ENCODE measurements at regions not wholly inside any gene's neighbourhood (a gene's known extent, or its start where the extent isn't known, plus 50 kb on each side); places are given as distances from the start of the nearest gene placed in this dataset.
A peak's percentile ranks its signal among the peaks of the same experiment; 100 is the strongest.

GRCh38 chr2:236674646-236675045 lies 105.0 kb downstream of the ACKR3 start:
- TF ChIP-seq CTCF (IDR thresholded peaks at IDR 0.05; ENCODE audit: low read depth, low read length): no peak

GRCh38 chr2:236675051-236675450 lies 105.4 kb downstream of the ACKR3 start:
- Histone ChIP-seq H3K27me3 (no peaks in the 10 kb centered on the region), H3K36me3 (no peaks in the 10 kb centered on the region), H3K4me1 (ENCODE audit: low read depth) (no peaks in the 10 kb centered on the region), H3K4me3 (no peak overlapping the region), H3K27ac (no peak overlapping the region), H3K9me3 (ENCODE audit: low read depth) (no peaks in the 10 kb centered on the region)
- DNase-seq (ENCODE audit: low read depth in 1 of 2, low spot score in 1 of 2): peak in 1 of 2 donors; percentile 62
- no peak for TF ChIP-seq CTCF (IDR thresholded peaks at IDR 0.05; ENCODE audit: low read depth, low read length)

More at GRCh38 chr2:236674646-236675045, 105.0 kb downstream of the ACKR3 start:
- Histone ChIP-seq H3K27ac (no peak overlapping the region), H3K27me3 (no peaks in the 10 kb centered on the region), H3K9me3 (ENCODE audit: low read depth) (no peaks in the 10 kb centered on the region), H3K4me3 (no peak overlapping the region), H3K36me3 (no peaks in the 10 kb centered on the region), H3K4me1 (ENCODE audit: low read depth) (no peaks in the 10 kb centered on the region)
- no peak for DNase-seq (ENCODE audit: low read depth in 1 of 2, low spot score in 1 of 2)

- H3K36me3 ChIP-seq: no peaks in the 10 kb centered on the region
- H3K4me1 ChIP-seq (ENCODE audit: low read depth): no peaks in the 10 kb centered on the region
- no peaks in the 10 kb centered on the region for H3K9me3 ChIP-seq (ENCODE audit: low read depth)
- no peak overlapping the region for H3K27ac ChIP-seq
- no peak overlapping the region for H3K4me3 ChIP-seq
- H3K27me3 ChIP-seq: no peaks in the 10 kb centered on the region
- no peak for TF ChIP-seq CTCF (IDR thresholded peaks at IDR 0.05; ENCODE audit: low read depth, low read length)
- DNase-seq (ENCODE audit: low read depth in 1 of 2, low spot score in 1 of 2): no peak
Measured at GRCh38 chr2:236675526-236675925, 105.9 kb downstream of the ACKR3 start.

DNA sequence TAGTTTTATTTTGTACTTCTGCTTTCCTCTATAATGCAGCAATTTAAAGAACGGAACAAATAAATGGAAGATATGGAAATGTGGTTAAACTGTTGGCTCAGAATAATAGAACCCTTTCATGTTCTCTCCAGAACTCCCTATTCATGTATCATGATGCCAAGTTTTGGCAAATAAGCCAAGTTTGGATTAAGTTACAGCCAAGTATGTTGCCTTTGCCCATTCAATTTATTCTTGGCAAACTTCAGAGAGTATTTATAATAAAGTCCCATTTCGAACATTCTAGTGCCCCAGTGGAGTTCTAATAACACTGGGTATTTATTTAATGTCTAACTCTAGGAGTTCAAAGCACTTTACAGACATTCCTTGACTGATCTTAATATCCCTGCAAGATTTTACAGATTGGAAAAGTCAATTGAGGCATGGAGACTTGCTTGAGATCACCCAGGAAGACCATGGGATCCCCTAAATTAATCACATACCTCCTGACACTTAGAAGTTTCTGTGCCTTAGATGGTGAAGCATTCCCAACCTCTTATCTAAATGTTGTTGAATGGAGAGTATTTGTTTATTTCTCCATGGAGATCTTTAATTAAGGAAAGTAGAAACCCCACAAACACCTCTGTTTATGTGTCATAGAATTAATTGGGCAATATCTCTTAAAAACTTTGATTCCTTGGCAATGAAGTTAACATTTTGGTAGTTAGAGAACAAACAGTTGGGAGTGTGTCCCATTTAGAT lies 106.7 kb downstream of the ACKR3 start:
- Histone ChIP-seq H3K27ac (no peak overlapping the region), H3K27me3 (no peaks in the 10 kb centered on the region), H3K4me3 (no peak overlapping the region), H3K36me3 (no peaks in the 10 kb centered on the region), H3K9me3 (ENCODE audit: low read depth) (no peaks in the 10 kb centered on the region), H3K4me1 (ENCODE audit: low read depth) (no peaks in the 10 kb centered on the region)
- DNase-seq (ENCODE audit: low read depth in 1 of 2, low spot score in 1 of 2): no peak
- TF ChIP-seq CTCF (IDR thresholded peaks at IDR 0.05; ENCODE audit: low read depth, low read length): no peak

DNA sequence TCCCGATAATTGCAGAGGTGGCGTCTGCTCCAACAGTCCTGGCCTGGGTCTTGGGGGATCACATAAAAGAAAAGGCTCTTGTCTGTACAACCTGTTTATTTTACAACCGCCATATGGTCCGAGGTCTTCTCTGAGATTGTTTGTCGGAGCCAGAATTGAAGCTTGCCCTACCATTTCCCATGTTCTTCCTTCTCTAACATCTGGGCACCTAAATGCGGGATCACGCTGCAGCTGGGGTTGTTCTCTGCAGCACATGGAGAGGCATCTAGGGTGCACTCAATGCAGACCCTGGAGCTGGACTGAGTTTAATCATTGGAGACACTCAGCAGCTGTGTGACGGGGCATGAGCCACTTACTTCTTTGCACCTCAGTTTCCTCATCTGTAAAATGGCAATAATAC lies 107.7 kb downstream of the ACKR3 start:
- no peak overlapping the region for H3K4me3 ChIP-seq
- H3K4me1 ChIP-seq (ENCODE audit: low read depth): no peaks in the 10 kb centered on the region
- no peak for TF ChIP-seq CTCF (IDR thresholded peaks at IDR 0.05; ENCODE audit: low read depth, low read length)
- no peaks in the 10 kb centered on the region for H3K9me3 ChIP-seq (ENCODE audit: low read depth)
- no peak overlapping the region for H3K27ac ChIP-seq
- no peaks in the 10 kb centered on the region for H3K36me3 ChIP-seq
- DNase-seq (ENCODE audit: low read depth in 1 of 2, low spot score in 1 of 2): no peak
- no peaks in the 10 kb centered on the region for H3K27me3 ChIP-seq
